ENCODE measurements at regions not wholly inside any gene's neighbourhood (a gene's known extent, or its start where the extent isn't known, plus 50 kb on each side); places are given as distances from the start of the nearest gene placed in this dataset.

GRCh38 chr6:159483259-159483658 lies 209.8 kb downstream of the SOD2 start:
- Mint-ChIP-seq H3K36me3 (ENCODE audit: insufficient read depth in 1 of 3, low read depth in 3 of 3) (peaks cover 0 to 4% (median 0%) of the 10 kb centered on the region in 3 experiments; a peak in 1 of 7 replicates), H3K4me3 (no peak overlapping the region), H3K27me3 (ENCODE audit: low read depth) (peaks cover 1% of the 10 kb centered on the region; the same call in 1 of the 2 replicates), H3K27ac (no peak overlapping the region), H3K9me3 (peaks cover 6 to 50% of the 10 kb centered on the region in 2 experiments; a peak in 3 of 5 replicates), H3K4me1 (peaks cover 0 to 6% of the 10 kb centered on the region in 2 experiments; a peak in 3 of 4 replicates)
- Histone ChIP-seq H3K79me2 (ENCODE audit: insufficient read depth, low read length) (no peaks in the 10 kb centered on the region), H3K79me1 (ENCODE audit: insufficient read depth, low read depth, low read length, poor library complexity, severe bottlenecking) (no peaks in the 10 kb centered on the region), H2BK20ac (ENCODE audit: low read depth, low read length, poor library complexity, severe bottlenecking) (no peak overlapping the region), H2BK15ac (ENCODE audit: low read depth, low read length) (no peak overlapping the region), H3K4me1 (ENCODE audit: insufficient read depth, low read length) (no peaks in the 10 kb centered on the region), H3K9ac (ENCODE audit: extremely low read depth, insufficient read length, low read length) (no peak overlapping the region), H2AFZ (ENCODE audit: low read length) (no peak overlapping the region), H4K91ac (ENCODE audit: insufficient read length, low read depth, low read length) (no peak overlapping the region), H3K4ac (ENCODE audit: low read depth, low read length) (no peak overlapping the region), H2BK5ac (ENCODE audit: insufficient read length, low read length) (no peak overlapping the region), H3K9me3 (ENCODE audit: control insufficient read depth, low read depth, low read length) (no peaks in the 10 kb centered on the region), H4K5ac (ENCODE audit: insufficient read length, low read depth, low read length) (no peak overlapping the region), H3K23ac (ENCODE audit: insufficient read length, low read depth, low read length) (no peak overlapping the region), H2BK120ac (ENCODE audit: low read depth, low read length, poor library complexity, severe bottlenecking) (no peak overlapping the region), H3K23me2 (ENCODE audit: insufficient read length, low read depth, low read length, poor library complexity, severe bottlenecking) (no peaks in the 10 kb centered on the region), H3K27ac (ENCODE audit: insufficient read length, low read depth, low read length) (no peak overlapping the region), H2AK5ac (ENCODE audit: insufficient read length, low read length) (no peak overlapping the region), H4K8ac (replicated peaks; ENCODE audit: insufficient read length, low read depth, low read length) (no peak overlapping the region), H3K27me3 (ENCODE audit: insufficient read depth, low read length) (no peaks in the 10 kb centered on the region), H3K56ac (ENCODE audit: insufficient read length, low read depth, low read length) (no peak overlapping the region), H4K20me1 (ENCODE audit: control insufficient read depth, insufficient read depth, insufficient read length) (no peaks in the 10 kb centered on the region), H3T11ph (ENCODE audit: low read length) (no peak overlapping the region), H3K14ac (ENCODE audit: insufficient read depth, low read length) (no peak overlapping the region), H3K4me2 (ENCODE audit: insufficient read depth, insufficient read length, low read length) (no peak overlapping the region), H3K18ac (ENCODE audit: insufficient read length, low read depth, low read length) (no peak overlapping the region), H2BK12ac (ENCODE audit: insufficient read length, low read depth, low read length) (no peak overlapping the region)
- no peak for DNase-seq
- no peak for TF ChIP-seq CTCF (conservative IDR thresholded peaks at IDR 0.05)
- no CpG with 5 or more reads among the region's 3 CpGs for WGBS (ENCODE audit: extremely low coverage, insufficient read length, low lambda C conversion rate)

All from H9 (cell line).